Fibroblast of lung (primary cell): ENCODE measurements at regions not wholly inside any gene's neighbourhood (a gene's known extent, or its start where the extent isn't known, plus 50 kb on each side); places are given as distances from the start of the nearest gene placed in this dataset.

Source experiments
- EZH2 ChIP-seq: IDR thresholded peaks from 2 replicates; pipeline ENCODE4 v1.5.1; 2012; ENCODE audit warnings: low read length, control low read depth, mild to moderate bottlenecking; ENCODE audit errors: missing control alignments
- TF ChIP-seq, protein P1 (sequence below), 2 donors: IDR thresholded peaks in 1 of 2; conservative IDR thresholded peaks in 1 of 2; 1 replicate in 1 of 2; 2 replicates in 1 of 2; pipeline ENCODE4 v1.5.1; 2011 to 2012; ENCODE audit warnings: low read length in 2 of 2, control low read depth in 1 of 2, inconsistent platforms in 1 of 2, low read depth in 1 of 2, mild to moderate bottlenecking in 1 of 2

DNA sequence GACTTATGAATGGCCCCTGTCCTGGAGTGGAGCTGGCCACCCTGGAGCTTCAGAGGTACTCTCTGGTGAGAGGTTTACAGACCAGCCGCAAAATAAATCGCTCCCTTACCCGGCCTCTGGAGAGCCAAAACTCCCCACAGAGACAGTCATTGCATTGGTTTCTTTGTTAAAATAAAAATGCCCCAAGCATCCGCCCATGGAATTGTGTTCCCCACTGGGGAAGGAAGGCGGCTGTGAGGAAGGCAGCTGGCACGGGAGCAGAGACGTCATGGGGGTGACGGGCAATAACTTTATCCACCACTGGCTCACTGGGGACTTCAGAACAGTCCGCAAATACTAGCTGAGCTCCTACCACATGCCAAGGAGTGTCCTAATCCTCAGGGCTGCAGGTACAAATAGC is 266.2 kb upstream of the FOXF1 start:
- TF ChIP-seq, protein P1, sequence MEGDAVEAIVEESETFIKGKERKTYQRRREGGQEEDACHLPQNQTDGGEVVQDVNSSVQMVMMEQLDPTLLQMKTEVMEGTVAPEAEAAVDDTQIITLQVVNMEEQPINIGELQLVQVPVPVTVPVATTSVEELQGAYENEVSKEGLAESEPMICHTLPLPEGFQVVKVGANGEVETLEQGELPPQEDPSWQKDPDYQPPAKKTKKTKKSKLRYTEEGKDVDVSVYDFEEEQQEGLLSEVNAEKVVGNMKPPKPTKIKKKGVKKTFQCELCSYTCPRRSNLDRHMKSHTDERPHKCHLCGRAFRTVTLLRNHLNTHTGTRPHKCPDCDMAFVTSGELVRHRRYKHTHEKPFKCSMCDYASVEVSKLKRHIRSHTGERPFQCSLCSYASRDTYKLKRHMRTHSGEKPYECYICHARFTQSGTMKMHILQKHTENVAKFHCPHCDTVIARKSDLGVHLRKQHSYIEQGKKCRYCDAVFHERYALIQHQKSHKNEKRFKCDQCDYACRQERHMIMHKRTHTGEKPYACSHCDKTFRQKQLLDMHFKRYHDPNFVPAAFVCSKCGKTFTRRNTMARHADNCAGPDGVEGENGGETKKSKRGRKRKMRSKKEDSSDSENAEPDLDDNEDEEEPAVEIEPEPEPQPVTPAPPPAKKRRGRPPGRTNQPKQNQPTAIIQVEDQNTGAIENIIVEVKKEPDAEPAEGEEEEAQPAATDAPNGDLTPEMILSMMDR (conservative IDR thresholded peaks at IDR 0.05 in 1 of 2, IDR thresholded peaks at IDR 0.05 in 1 of 2; ENCODE audit: low read depth in 1 of 2, low read length in 2 of 2), result no peak
- TF ChIP-seq EZH2, result no peak
